ENCODE measurements at regions not wholly inside any gene's neighbourhood (a gene's known extent, or its start where the extent isn't known, plus 50 kb on each side); places are given as distances from the start of the nearest gene placed in this dataset.

GRCh38 chr7:145293754-145294153 is 457.9 kb upstream of the TPK1 start (continued):
- TF ChIP-seq EP300 (IDR thresholded peaks at IDR 0.05; ENCODE audit: borderline replicate concordance in 1 of 2, low read depth in 2 of 2, low read length in 2 of 2) (no peak), POU5F1 (IDR thresholded peaks at IDR 0.05; ENCODE audit: low read depth, low read length) (no peak), HDAC2 (IDR thresholded peaks at IDR 0.05; ENCODE audit: borderline replicate concordance in 1 of 2, low read depth in 2 of 2, low read length in 2 of 2) (no peak), BACH1 (IDR thresholded peaks at IDR 0.05; ENCODE audit: low read length) (no peak)
